GM23338 (cell line): ENCODE measurements at regions not wholly inside any gene's neighbourhood (a gene's known extent, or its start where the extent isn't known, plus 50 kb on each side); places are given as distances from the start of the nearest gene placed in this dataset.
"Not testable (repeated sequence)": the region's sequence is repeated elsewhere in the genome, so short reads cannot be mapped to it uniquely, and the experiment has no call there.

ENCODE experiments used
- ATAC-seq: fragments of 200-7000 bp; cut with Tn5 transposase; 3 replicates; pipeline ENCODE4 v1.9.1; 2020
- DNase-seq: peaks from one replicate; pipeline ENCODE4 v3.0.0-alpha.2; 2015; ENCODE audit warnings: low spot score
- H2AFZ ChIP-seq: fragments of 200-600 bp; sonication (generic); 2 replicates; pipeline ENCODE4 v1.8.0; 2016; ENCODE audit warnings: antibody characterized with exemption, mild to moderate bottlenecking, moderate library complexity
- H3F3A ChIP-seq: fragments of 200-600 bp; sonication (generic); replicated peaks from 2 replicates; pipeline ENCODE4 v1.8.0; 2017; ENCODE audit warnings: antibody characterized with exemption, mixed run types, low read depth
- H3K27ac ChIP-seq: fragments of 200-600 bp; sonication (generic); 2 replicates; pipeline ENCODE4 v1.6.1; 2016; ENCODE audit warnings: low read depth
- H3K27me3 ChIP-seq: fragments of 200-600 bp; sonication (generic); 2 replicates; pipeline ENCODE4 v1.8.0; 2016; ENCODE audit warnings: mild to moderate bottlenecking, mixed run types, moderate library complexity; ENCODE audit not compliant: insufficient read depth
- H3K36me3 ChIP-seq: fragments of 200-600 bp; sonication (generic); 2 replicates; pipeline ENCODE4 v1.8.0; 2016; ENCODE audit warnings: mild to moderate bottlenecking; ENCODE audit not compliant: insufficient read depth
- H3K4me1 ChIP-seq: fragments of 200-600 bp; sonication (generic); 2 replicates; pipeline ENCODE4 v1.8.0; 2016; ENCODE audit warnings: mild to moderate bottlenecking, moderate library complexity; ENCODE audit not compliant: insufficient read depth
- H3K4me2 ChIP-seq: fragments of 200-600 bp; sonication (generic); 2 replicates; pipeline ENCODE4 v1.7.1; 2017; ENCODE audit warnings: mixed run types
- H3K4me3 ChIP-seq: fragments of 200-600 bp; sonication (generic); 2 replicates; pipeline ENCODE4 v1.6.1; 2016; ENCODE audit warnings: mixed run types
- H3K79me2 ChIP-seq: fragments of 200-600 bp; sonication (generic); replicated peaks from 2 replicates; pipeline ENCODE4 v1.8.0; 2017; ENCODE audit warnings: mild to moderate bottlenecking; ENCODE audit not compliant: insufficient read depth
- H3K9me2 ChIP-seq: fragments of 200-600 bp; sonication (generic); 2 replicates; pipeline ENCODE4 v1.8.0; 2017; ENCODE audit not compliant: insufficient read depth
- H4K20me1 ChIP-seq: fragments of 200-600 bp; sonication (generic); replicated peaks from 2 replicates; pipeline ENCODE4 v1.8.0; 2017; ENCODE audit warnings: mild to moderate bottlenecking; ENCODE audit not compliant: insufficient read depth
- H3K27ac Mint-ChIP-seq: 2 replicates; pipeline ENCODE4 v1.8.0; 2020; ENCODE audit warnings: inconsistent platforms, mild to moderate bottlenecking, moderate library complexity, mixed read lengths
- H3K27me3 Mint-ChIP-seq: 3 replicates; pipeline ENCODE4 v1.8.0; 2022; ENCODE audit warnings: low read depth, mild to moderate bottlenecking, moderate library complexity, mixed read lengths, inconsistent platforms; ENCODE audit not compliant: insufficient read depth, poor library complexity
- H3K36me3 Mint-ChIP-seq: 3 replicates; pipeline ENCODE4 v1.8.0; 2021; ENCODE audit warnings: low read depth, mild to moderate bottlenecking, inconsistent platforms, moderate library complexity, mixed read lengths
- H3K4me1 Mint-ChIP-seq: 3 replicates; pipeline ENCODE4 v1.8.0; 2020; ENCODE audit warnings: mild to moderate bottlenecking, inconsistent platforms, mixed read lengths
- H3K4me3 Mint-ChIP-seq: 3 replicates; pipeline ENCODE4 v1.8.0; 2021; ENCODE audit warnings: moderate library complexity, mild to moderate bottlenecking, inconsistent platforms, mixed read lengths
- H3K9me3 Mint-ChIP-seq: 3 replicates; pipeline ENCODE4 v1.8.0; 2020; ENCODE audit warnings: moderate library complexity, mild to moderate bottlenecking, inconsistent platforms, mixed read lengths
- CREB1 ChIP-seq: fragments of 250-450 bp; sonication (Bioruptor Pico); IDR thresholded peaks from 2 replicates; pipeline ENCODE4 v1.5.0; 2020; ENCODE audit warnings: low read depth, mild to moderate bottlenecking, moderate library complexity
- EZH2 ChIP-seq: fragments of 200-600 bp; sonication (generic); IDR thresholded peaks from one replicate; pipeline ENCODE4 v1.8.0; 2017; ENCODE audit warnings: antibody characterized with exemption, mild to moderate bottlenecking, low read depth; ENCODE audit not compliant: unreplicated experiment
- NANOG ChIP-seq: IDR thresholded peaks from 2 replicates; pipeline ENCODE4 v1.6.1; 2016; ENCODE audit warnings: antibody characterized with exemption, borderline replicate concordance
- STAT1 ChIP-seq: IDR thresholded peaks from one replicate; pipeline ENCODE4 v1.6.1; 2016; ENCODE audit warnings: antibody characterized with exemption; ENCODE audit not compliant: unreplicated experiment
- ZNF114 ChIP-seq: fragments of 250-450 bp; sonication (Bioruptor Pico); IDR thresholded peaks from 2 replicates; pipeline ENCODE4 v1.5.0; 2020; ENCODE audit warnings: mild to moderate bottlenecking, moderate library complexity
- TF ChIP-seq, protein P1 (sequence below): IDR thresholded peaks from one replicate; pipeline ENCODE4 v1.6.1; 2018; ENCODE audit warnings: antibody characterized with exemption; ENCODE audit not compliant: unreplicated experiment
- TF ChIP-seq, protein P2 (sequence below), 2 experiments: fragments of 200-600 bp in 1 of 2; sonication (generic) in 1 of 2; conservative IDR thresholded peaks; 2 replicates each; pipeline versions ENCODE4 v1.5.1 to v1.6.1; 2016 to 2017; ENCODE audit warnings: antibody characterized with exemption in 2 of 2, low read depth in 2 of 2, mild to moderate bottlenecking in 2 of 2, moderate library complexity in 1 of 2
- TF ChIP-seq, protein P3 (sequence below): IDR thresholded peaks from 2 replicates; pipeline ENCODE4 v1.6.1; 2016; ENCODE audit warnings: antibody characterized with exemption

DNA sequence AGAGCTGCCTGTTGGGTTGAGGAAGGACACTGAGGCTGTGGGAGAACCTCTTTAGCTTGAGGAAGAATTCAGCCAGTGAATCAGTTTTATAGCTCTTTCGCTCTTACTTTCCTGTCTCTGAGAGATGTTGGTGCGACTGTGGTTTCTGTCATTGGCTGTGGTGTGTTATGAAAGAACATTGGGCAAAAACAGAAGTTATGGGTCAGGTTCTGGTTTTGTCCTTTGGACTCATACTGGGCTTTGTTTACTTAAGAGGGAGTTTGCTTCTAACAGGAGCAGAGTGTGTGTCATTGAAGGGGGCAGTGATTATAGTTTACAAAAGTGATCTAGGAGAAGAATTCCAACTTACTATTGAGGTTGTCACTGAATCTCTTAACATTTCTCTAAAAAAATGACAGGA lies 97.0 kb downstream of the TLR5 start:
- DNase-seq = no peak
- Histone ChIP-seq H2AFZ (no peak overlapping the region), H4K20me1 (no peaks in the 10 kb centered on the region), H3K27me3 (no peaks in the 10 kb centered on the region), H3K27ac (no peak overlapping the region), H3F3A (no peaks in the 10 kb centered on the region), H3K4me3 (no peak overlapping the region), H3K79me2 (no peaks in the 10 kb centered on the region), H3K9me2 (0 out of 2 replicates have a peak, but pooled peaks cover 7% of the 10 kb centered on the region), H3K4me1 (peaks cover 11% of the 10 kb centered on the region), H3K4me2 (no peak overlapping the region), H3K36me3 (peaks cover 8% of the 10 kb centered on the region; the same call in 1 of the 2 replicates)
- peaks cover 9% of the 10 kb centered on the region for H3K4me1 Mint-ChIP-seq
- peaks cover 38% of the 10 kb centered on the region for H3K9me3 Mint-ChIP-seq
- ATAC-seq = no peak
- H3K4me3 Mint-ChIP-seq = no peak overlapping the region
- TF ChIP-seq ZNF114 (CRISPR knock-in tag) (no peak), STAT1 (no peak), NANOG (no peak), EZH2 (no peak), CREB1 (CRISPR knock-in tag) (no peak)
- TF ChIP-seq, protein P1, sequence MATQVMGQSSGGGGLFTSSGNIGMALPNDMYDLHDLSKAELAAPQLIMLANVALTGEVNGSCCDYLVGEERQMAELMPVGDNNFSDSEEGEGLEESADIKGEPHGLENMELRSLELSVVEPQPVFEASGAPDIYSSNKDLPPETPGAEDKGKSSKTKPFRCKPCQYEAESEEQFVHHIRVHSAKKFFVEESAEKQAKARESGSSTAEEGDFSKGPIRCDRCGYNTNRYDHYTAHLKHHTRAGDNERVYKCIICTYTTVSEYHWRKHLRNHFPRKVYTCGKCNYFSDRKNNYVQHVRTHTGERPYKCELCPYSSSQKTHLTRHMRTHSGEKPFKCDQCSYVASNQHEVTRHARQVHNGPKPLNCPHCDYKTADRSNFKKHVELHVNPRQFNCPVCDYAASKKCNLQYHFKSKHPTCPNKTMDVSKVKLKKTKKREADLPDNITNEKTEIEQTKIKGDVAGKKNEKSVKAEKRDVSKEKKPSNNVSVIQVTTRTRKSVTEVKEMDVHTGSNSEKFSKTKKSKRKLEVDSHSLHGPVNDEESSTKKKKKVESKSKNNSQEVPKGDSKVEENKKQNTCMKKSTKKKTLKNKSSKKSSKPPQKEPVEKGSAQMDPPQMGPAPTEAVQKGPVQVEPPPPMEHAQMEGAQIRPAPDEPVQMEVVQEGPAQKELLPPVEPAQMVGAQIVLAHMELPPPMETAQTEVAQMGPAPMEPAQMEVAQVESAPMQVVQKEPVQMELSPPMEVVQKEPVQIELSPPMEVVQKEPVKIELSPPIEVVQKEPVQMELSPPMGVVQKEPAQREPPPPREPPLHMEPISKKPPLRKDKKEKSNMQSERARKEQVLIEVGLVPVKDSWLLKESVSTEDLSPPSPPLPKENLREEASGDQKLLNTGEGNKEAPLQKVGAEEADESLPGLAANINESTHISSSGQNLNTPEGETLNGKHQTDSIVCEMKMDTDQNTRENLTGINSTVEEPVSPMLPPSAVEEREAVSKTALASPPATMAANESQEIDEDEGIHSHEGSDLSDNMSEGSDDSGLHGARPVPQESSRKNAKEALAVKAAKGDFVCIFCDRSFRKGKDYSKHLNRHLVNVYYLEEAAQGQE = no peak
- TF ChIP-seq, protein P2, sequence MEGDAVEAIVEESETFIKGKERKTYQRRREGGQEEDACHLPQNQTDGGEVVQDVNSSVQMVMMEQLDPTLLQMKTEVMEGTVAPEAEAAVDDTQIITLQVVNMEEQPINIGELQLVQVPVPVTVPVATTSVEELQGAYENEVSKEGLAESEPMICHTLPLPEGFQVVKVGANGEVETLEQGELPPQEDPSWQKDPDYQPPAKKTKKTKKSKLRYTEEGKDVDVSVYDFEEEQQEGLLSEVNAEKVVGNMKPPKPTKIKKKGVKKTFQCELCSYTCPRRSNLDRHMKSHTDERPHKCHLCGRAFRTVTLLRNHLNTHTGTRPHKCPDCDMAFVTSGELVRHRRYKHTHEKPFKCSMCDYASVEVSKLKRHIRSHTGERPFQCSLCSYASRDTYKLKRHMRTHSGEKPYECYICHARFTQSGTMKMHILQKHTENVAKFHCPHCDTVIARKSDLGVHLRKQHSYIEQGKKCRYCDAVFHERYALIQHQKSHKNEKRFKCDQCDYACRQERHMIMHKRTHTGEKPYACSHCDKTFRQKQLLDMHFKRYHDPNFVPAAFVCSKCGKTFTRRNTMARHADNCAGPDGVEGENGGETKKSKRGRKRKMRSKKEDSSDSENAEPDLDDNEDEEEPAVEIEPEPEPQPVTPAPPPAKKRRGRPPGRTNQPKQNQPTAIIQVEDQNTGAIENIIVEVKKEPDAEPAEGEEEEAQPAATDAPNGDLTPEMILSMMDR (conservative IDR thresholded peaks at IDR 0.05; ENCODE audit: low read depth in 2 of 2) = no peak
- TF ChIP-seq, protein P3, sequence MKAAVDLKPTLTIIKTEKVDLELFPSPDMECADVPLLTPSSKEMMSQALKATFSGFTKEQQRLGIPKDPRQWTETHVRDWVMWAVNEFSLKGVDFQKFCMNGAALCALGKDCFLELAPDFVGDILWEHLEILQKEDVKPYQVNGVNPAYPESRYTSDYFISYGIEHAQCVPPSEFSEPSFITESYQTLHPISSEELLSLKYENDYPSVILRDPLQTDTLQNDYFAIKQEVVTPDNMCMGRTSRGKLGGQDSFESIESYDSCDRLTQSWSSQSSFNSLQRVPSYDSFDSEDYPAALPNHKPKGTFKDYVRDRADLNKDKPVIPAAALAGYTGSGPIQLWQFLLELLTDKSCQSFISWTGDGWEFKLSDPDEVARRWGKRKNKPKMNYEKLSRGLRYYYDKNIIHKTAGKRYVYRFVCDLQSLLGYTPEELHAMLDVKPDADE = no peak
- H3K36me3 Mint-ChIP-seq = peaks cover 60% of the 10 kb centered on the region
- no peak overlapping the region for H3K27ac Mint-ChIP-seq
- H3K27me3 Mint-ChIP-seq = peaks cover 17% of the 10 kb centered on the region

DNA sequence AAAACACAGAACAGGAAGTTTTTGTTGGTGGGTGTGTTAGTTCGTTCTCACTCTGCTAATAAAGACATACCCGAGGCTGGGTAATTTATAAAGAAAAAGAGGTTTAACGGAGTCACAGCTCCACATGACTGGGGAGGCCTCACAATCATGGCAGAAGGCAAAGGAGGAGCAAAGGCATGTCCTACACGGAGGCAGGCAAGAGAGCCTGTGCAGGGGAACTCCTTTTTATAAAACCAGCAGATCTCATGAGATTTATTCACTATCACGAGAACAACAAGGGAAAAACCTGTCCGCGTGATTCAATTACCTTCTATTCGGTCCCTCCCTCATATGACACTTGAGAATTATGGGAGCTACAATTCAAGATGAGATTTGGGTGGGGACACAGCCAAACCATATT lies 96.6 kb downstream of the TLR5 start:
- H3K27ac ChIP-seq, H3K27ac Mint-ChIP-seq, DNase-seq, H2AFZ ChIP-seq, H3K4me1 ChIP-seq, H3K79me2 ChIP-seq, H3K4me1 Mint-ChIP-seq, H3K4me2 ChIP-seq, H3K4me3 ChIP-seq, H4K20me1 ChIP-seq, H3K4me3 Mint-ChIP-seq, ATAC-seq, H3F3A ChIP-seq, H3K9me2 ChIP-seq, H3K36me3 ChIP-seq, H3K27me3 ChIP-seq: not testable (repeated sequence)
- peaks cover 57% of the 10 kb centered on the region for H3K36me3 Mint-ChIP-seq
- peaks cover 13% of the 10 kb centered on the region for H3K27me3 Mint-ChIP-seq
- H3K9me3 Mint-ChIP-seq = peaks cover 38% of the 10 kb centered on the region
